NCI-H526 (cell line): ENCODE measurements at regions not wholly inside any gene's neighbourhood (a gene's known extent, or its start where the extent isn't known, plus 50 kb on each side); places are given as distances from the start of the nearest gene placed in this dataset.

Experiments used
- DNase-seq, 2 experiments: peaks; one replicate each; lab custom pipeline; 2025; lab: John Stamatoyannopoulos, UW

DNA sequence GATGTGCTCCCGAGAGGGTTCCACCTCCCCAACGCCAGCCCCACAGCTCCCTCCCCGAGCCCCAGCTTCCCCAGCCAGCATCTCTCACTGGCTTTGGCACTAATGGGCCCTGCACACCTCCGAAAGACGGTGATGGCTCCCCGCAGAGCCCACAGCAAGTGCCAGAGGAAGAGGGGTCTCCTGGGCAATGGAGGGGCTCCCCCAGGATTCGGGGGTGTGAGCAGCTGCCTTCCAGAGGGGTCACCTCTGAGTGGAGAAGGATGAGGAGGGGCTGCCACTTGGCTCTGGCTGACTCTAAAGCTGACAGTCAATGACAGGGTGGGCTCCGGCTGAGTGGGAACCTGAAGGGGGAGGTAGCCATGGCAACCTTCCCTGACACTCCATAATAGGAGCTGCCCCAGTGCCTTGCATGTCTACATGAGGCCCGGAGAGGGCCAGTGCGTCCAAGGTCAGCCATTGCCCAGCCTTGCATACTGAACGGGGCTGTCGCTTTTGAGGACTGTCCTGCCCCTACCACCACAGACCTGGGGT, 98.6 kb upstream of the SYT13 start:
- no peak for DNase-seq

GRCh38 chr11:45384016-45384415, 97.9 kb upstream of the SYT13 start:
- no peak for DNase-seq

- DNase-seq = no peak
These were observed 97.1 kb upstream of the SYT13 start for GRCh38 chr11:45383224-45383623.

- no peak for DNase-seq
These were observed 96.2 kb upstream of the SYT13 start for GRCh38 chr11:45382133-45382878.

DNA sequence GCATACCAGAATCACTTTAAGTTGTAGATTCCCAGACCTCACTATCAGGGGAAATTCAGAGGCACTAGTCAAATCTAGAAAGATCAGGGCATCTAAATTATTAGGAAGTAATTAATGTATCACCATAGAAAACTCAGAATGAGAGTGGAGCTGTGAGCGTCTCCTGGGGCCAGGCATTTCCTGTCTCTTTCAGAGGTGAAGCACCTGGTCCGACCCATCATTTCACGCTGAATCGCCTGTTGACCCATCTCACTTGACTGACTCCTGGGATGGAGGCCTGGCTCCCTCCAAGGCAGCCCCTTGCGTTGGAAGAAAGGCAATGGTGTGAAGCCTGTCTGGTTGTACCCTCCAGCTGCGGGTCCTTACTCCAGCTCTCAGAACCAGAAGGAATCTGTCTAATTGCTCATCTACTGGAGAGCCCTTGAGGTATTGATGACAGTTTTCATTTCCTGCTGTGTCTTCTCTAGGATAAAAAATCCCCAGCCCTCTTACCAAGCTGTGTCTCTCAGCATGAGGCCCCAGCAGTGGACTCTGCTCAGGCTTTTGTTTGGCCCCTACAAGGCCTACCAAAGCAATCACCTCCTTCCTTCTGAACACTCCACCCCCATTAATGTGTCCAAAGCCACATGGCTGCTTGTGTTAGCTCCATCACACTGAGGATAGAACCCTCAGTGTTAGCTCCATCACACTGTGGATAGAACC, 93.2 kb upstream of the SYT13 start:
- DNase-seq = no peak

DNA sequence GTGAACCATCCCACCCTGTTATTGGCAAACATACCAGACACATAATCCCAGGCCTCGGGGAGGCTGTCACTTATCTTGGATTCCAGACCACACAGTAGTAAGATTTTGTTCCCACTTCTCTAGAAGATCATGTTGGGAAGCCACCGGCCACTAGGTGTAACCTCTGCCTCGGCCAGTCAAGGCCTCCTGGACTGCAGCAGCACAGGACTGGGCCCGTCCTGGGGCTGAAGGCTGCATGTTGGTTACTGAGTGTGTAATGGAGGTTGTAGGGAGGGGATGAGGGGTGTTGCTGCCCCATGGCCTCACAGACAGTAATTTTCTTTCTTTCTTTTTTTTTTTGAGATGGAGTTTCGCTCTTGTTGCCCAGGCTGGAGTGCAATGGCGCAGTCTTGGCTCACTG, 92.4 kb upstream of the SYT13 start:
- DNase-seq = no peak

- peak in 1 of 2 experiments; percentile 15 for DNase-seq
These were observed 88.5 kb upstream of the SYT13 start for GRCh38 chr11:45374653-45375059.

- DNase-seq = no peak
These were observed 88.0 kb upstream of the SYT13 start for GRCh38 chr11:45374130-45374529.

DNA sequence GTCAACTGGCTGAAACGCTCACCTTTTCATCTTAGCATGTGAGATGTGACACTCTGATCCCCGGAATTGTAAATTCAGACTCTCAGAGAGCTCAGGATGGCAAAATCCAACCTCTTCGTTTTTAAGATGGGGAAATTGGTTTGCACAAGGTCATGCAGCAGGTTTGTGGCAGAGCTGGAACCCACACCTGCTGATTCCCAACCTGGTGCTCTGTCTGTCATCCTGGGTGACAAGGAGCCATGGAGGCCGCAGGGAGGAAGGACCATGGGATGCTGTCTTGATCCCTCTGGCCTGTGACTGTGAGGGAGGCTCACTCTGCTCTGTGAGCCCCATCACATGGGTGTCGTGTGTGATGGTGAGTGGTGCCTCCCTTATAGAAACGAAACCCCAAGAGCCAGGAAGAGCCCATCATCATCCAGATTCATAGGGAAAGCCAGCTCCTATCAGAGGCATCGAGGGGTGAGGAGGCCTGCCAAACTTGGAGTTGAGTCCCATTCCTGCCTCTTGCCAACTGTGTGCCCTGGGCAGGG, 87.4 kb upstream of the SYT13 start:
- no peak for DNase-seq

GRCh38 chr11:45372414-45372813, 86.3 kb upstream of the SYT13 start:
- DNase-seq = peak in 1 of 2 experiments; percentile 12

- DNase-seq = peak; percentile 93 to 97
These were observed 85.3 kb upstream of the SYT13 start for GRCh38 chr11:45371251-45372115.

GRCh38 chr11:45369313-45369712, 83.2 kb upstream of the SYT13 start:
- no peak for DNase-seq

DNA sequence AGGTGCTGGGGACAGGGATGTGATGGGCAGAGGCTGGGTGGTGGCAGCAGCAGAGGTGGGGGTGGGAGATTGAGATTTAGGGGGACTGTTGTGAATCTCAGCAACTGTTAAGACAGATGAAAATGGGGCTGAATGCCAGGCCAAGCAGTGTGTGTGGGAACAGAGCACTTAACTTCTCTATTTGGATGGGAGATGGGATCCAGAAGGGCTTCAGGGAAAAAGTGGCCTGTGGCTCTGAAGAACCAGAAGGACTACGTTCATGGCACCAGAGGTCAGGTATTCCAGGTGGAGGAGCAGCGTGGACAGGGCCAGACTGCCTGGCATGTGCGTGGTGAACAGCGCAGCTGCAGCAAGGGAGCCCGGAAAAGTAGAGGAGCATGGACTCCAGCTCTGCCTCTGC, 82.6 kb upstream of the SYT13 start:
- DNase-seq = no peak

GRCh38 chr11:45366619-45367190, 80.6 kb upstream of the SYT13 start:
- DNase-seq = no peak

DNA sequence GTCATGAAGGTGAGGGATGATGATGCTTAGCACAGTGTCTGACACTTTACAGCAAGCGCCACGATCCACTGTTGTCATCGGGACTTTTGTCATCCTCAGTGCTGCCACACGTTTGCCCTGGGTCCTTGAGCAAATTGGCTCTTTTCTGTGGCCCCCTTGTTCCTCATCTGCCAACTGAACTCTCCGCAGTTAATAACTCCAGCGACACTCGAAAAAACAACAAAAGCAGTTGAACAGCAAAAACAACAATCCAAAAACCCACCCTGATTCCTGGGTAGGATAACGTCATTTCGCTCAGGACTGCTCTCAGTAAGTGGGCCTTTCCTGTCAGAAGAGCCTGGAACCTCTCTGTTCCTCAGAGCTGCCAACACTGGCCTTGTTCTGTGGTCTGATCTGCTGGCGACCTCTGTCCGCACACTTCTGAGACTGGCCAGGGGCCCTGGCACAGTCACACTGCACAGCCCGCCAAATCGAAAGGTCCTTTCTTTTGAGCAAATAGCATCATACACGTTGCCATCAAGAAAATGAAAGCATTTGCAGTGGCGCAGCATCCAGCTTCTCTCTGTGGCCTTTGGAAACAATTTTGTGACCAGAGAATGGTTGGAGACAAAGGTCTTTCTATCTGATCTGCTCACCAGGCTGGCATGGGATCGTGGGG, 79.9 kb upstream of the SYT13 start:
- no peak for DNase-seq

DNA sequence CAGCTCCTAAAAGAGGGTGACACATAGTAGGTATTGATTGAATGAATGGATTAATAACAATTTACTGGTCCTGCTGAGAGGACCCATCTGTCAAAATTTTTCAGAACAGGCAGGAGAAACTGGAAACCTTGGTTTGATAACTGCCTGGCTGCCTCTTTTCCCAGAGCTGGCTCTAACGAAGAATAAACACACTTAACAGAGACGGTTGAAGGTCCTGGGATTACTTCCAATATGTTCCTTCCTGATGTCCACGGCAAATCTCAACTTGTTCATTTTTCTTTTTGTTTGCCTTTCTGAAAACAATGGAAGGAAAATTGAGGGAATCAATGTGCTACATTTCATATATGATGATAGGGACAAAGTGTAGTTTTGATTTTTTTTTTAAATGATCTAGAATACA, 76.5 kb upstream of the SYT13 start:
- no peak for DNase-seq

DNA sequence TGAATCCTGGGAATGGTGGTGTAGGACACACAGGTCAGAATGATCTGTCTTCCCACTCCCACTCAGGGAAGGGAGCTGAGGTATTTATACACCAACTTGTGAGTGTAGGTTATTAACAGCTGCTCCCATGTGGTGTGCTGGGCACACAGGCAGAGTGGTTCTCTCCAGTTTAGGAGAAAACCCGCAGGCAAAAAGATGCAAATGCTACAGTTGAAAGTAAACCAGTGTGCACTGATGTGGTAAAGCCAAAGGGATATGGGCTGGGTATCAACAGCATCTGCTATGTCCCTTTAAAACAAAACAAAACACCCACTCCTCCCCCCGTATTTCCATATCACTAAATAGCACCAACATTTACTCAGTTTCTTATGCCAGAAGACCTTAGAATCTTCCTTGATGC, 75.4 kb upstream of the SYT13 start:
- peak; percentile 92 to 95 for DNase-seq

DNA sequence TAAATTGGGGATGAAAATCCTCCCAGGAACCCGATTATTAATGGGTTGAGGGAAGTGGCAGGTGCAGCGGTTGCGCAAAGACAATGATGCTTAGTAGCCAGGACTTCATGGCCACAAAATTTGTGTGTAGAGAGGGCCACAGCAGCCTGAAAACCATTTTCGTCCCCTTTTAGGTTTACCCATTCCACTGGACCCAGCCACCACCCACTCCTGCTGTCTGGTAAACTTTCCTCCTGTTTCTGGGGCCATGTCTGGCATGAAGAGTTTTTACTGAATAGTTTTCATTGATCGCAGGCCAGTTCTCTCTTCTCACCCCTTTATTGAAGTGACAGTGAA, 69.5 kb upstream of the SYT13 start:
- no peak for DNase-seq

GRCh38 chr11:45354976-45355705, 69.0 kb upstream of the SYT13 start:
- peak; percentile 84 to 95 for DNase-seq

DNA sequence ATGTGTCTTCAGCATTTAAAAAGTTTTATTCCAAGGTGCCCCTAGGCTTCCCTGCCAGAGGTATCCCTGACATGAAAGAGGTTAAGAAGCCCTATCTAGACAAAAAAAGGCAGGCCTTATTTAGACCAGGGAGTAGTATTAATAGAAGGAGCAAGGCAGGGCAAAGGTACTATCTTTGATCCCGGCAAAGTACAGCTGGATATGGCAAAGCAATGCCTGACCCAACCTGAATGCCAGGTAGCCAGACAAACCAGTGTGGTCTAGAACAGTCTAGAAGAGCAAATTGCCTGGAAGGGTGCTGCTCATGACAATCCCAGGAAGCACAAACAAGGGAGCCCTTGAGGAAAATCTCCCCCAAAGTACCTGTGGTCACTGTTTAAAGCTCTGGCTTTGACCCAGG, 62.6 kb upstream of the SYT13 start:
- no peak for DNase-seq
